NCI-H2227 treated with DMSO at 0.1 percent for 48 hours (cell line): ENCODE measurements at regions not wholly inside any gene's neighbourhood (a gene's known extent, or its start where the extent isn't known, plus 50 kb on each side); places are given as distances from the start of the nearest gene placed in this dataset.
"Not testable (repeated sequence)": the region's sequence is repeated elsewhere in the genome, so short reads cannot be mapped to it uniquely, and the experiment has no call there.

Source experiments
- DNase-seq: peaks from one replicate; lab custom pipeline; 2025; lab: John Stamatoyannopoulos, UW

DNA sequence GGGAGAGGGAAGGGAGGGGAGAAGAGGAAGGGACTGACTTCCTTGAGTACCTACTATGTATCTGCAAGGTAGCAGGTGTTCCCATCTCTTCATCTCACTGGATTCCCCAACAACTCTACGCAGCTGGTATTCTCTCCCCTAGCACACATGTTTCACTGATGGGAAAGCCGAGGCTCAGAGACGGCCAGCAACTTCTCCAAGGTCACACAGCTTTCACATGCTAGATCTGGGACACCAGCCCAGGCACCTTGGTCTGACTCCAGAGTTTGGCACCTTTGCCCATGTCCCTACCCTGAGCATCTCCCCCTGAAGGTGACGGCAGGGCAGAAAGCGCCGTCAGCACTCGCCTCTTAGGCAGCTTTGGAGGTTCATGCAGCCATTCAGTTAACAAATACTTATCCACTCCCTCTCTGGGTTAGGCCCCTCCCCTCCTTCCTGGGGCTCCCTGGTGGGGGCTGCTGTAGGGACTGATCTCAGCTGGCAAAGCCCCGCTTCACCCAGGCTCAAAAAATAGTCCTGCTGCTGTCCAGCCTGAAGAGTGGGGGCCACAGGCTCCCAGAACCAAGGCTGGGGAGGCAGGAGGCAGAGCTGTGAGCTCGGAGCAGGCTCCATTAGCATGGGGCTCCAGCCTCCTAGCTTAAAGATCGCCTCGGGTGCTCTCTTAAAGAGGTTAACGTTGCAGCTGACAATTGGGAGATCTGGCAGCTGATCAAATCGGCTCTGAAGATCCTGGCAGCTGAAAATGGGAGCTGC lies 79.4 kb downstream of the IGLL1 start:
- DNase-seq = no peak

- DNase-seq = no peak
These were observed 80.1 kb downstream of the IGLL1 start for GRCh38 chr22:23499845-23500500.

GRCh38 chr22:23498811-23499798 lies 81.0 kb downstream of the IGLL1 start:
- DNase-seq = no peak

- DNase-seq = not testable (repeated sequence)
These were observed 82.2 kb downstream of the IGLL1 start for GRCh38 chr22:23497889-23498288.

GRCh38 chr22:23497016-23497885 lies 82.8 kb downstream of the IGLL1 start:
- no peak for DNase-seq

DNA sequence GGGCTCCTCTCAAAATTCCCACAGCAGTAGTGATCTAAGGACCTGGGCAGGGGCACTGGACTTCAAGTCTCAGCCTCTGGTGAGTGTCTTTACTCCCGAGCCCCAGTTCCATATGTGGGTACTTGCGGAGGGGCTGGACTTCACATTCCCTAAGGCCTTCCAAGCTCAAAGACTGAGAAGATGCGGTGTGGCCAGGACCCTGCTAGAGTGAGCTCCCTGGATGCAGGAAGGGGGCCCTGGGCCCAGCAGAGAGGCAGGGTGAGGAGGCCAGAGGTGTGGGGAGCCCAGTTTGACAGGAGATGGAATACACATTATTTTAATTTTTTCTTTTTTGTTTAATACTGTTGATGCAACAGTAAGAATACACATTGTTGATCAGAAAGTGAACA lies 83.7 kb downstream of the IGLL1 start:
- no peak for DNase-seq

DNA sequence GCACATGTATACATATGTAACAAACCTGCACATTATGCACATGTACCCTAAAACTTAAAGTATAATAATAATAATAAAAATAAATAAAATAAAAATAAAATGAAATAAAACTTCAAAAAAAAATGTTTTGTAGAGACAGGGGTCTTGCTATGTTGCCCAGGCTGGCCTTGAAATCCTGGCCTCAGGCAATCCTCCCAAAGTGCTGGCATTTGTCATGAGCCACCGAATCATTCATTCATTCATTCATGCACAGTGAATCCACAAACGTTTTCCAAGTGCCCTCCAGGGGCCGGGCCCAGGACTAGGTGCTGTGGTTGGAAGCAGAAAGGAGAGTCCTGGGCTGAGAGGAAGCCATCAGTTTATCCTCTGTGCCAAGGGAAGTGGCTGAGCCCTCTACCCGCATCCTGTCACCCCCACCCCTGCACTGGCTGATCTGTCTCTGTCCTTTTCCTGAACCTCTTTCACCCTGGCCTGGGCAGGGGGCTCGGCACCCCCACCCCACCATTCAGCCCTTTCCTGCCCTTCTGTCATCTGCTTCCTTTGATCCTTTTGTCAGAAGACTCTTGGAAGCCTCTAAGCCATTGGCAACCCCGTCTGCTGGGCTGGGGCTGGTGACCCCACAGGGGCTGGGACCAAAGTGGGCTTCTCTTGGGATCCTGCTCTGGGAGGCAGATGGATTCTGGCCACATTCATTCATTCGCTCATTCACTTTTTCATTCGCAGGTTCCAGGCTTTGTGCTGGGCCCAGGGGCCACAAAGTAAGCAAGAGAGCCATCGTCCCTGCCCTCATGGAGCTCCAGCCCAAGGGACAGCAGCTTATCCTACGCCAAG lies 84.3 kb downstream of the IGLL1 start:
- no peak for DNase-seq

- no peak for DNase-seq
These were observed 85.2 kb downstream of the IGLL1 start for GRCh38 chr22:23494930-23495266.

GRCh38 chr22:23485490-23485889 lies 94.6 kb downstream of the IGLL1 start:
- DNase-seq = no peak

DNA sequence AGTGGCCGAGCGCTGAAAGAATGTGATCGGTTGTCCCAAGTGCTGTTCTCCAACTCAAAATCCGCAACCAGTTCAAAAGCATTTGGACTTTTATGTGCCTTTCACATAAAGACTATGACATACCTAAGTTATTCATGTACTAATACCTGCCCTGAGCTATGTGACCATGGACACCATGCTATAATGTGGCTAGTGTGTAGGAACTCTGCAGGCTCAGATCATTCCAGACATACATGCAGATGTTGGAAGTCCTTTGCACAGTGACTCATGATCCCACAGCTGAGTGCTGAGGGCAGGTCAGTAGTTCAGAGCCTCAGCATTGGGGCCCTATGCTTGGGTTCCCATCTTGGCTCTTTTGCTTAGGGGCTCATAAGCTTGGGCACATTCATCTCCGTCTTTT lies 95.4 kb downstream of the IGLL1 start:
- no peak for DNase-seq

DNA sequence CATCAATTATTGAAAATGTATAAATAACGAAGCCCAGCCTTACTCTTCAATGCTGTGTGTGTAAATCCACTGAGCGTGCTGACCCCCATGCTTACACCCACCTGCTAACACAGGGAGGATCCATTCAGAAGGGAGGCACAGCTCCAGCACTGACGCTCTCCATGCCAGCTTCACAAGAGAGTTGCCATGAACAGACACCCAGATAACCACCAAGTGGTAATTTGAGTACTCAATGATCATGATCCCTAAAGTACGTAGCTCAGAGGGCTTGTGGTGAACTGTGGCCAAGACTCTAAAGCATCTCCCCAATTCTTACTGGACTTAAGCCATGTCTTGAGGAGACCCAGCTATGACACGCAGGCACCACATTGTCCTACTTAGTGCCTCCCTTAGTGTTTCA lies 98.7 kb downstream of the IGLL1 start:
- no peak for DNase-seq

DNA sequence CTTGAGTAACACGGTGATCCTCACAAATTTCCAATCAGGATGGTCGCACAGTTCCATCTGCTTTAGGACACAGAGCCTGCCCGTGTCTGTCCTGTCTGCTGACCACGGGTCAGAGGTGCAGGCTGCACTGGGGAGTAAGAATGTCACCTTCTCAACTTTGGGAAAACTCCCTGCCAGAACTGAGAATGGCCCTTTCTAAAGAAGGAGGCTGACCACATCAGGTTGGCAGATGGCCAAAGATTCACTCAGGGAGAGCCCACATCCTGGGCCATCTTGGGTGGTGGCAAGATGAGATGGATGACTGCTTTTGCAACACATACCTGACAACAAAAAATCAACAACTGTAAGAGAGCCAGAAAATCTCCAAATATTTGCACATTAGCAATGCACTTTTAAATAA lies 101.9 kb downstream of the IGLL1 start:
- no peak for DNase-seq

GRCh38 chr22:23474531-23474930 lies 105.6 kb downstream of the IGLL1 start:
- not testable (repeated sequence) for DNase-seq

DNA sequence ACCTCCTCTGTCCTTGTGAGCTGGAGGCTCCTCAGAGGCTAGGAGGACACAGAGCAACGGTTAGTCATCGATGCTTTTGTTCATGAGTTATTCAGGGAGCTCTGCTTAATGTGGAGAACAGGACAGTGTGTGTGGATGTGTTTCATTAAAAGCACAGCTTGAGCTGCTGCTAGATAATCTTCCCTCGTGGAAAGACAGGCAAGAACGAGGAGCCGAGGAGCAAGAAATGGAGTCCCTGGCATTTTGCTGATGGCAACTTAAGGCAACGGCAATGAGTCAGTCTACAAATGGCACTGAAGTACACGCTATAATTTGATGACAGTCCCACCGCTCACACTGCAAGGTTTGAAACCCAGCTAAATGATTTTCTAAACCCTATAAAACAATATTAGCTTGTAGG lies 106.2 kb downstream of the IGLL1 start:
- DNase-seq = no peak

- not testable (repeated sequence) for DNase-seq
These were observed 107.7 kb downstream of the IGLL1 start for GRCh38 chr22:23472376-23472775.

- DNase-seq = no peak
These were observed 108.4 kb downstream of the IGLL1 start for GRCh38 chr22:23471698-23472097.

DNA sequence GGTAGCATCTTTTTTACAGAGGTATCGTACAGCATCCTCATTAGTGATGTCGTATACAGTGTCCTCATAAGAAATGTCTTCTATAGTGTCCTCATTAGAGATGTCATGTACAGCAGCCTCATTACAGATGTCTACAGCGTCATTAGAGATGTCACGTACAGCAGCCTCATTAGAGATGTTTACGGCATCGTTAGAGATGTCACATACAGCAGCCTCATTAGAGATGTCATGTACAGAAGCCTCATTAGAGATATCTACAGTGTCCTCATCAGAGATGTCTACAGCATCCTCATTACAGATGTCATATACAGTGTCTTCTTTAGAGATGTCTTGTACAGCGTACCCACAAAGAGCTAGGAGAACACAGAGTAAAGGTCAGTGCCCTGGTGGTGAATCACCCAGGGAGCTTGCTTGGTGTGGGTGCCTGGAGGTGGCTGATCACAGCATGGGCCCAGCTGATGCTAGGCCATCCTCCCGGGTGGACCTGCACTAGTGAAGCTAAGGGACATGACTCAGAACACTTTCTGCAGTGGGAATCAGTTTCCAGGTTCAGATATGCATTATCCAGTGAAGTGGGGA lies 109.2 kb downstream of the IGLL1 start:
- no peak for DNase-seq

DNA sequence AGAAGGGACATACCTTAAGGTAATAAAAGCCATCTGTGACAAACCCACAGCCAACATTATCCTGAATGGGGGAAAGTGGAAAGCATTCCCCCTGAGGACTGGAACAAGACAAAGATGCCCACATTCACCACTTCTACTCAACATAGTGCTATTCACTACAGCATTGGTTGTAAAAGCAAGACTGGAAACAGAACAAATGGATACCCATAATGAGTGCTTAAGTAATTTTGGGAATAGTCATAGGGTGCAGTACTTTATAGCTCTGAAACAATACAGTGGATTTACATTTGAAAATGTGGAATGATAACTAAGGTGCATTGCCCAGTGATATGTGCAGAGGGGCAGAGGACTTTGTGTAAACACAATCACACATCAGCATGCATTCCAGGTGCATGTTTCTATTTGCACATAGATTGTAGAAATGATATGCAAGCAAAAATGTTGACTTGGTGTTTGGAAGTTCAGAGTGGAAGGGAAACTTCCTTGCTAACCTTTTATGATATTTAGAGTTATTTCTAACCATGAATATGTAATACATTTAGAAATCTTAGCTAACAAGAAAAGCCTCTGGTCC lies 112.3 kb downstream of the IGLL1 start:
- DNase-seq = no peak

- DNase-seq = no peak
These were observed 113.7 kb downstream of the IGLL1 start for GRCh38 chr22:23466351-23466750.

- not testable (repeated sequence) for DNase-seq
These were observed 115.3 kb downstream of the IGLL1 start for GRCh38 chr22:23464796-23465195.
